B cell (primary cell): ENCODE measurements at regions not wholly inside any gene's neighbourhood (a gene's known extent, or its start where the extent isn't known, plus 50 kb on each side); places are given as distances from the start of the nearest gene placed in this dataset.

Source experiments
- EZH2 ChIP-seq: IDR thresholded peaks from 2 replicates; pipeline ENCODE4 v1.6.1; 2012; ENCODE audit warnings: borderline replicate concordance, low read depth, mild to moderate bottlenecking, moderate library complexity, low read length; ENCODE audit not compliant: insufficient read depth, poor library complexity, severe bottlenecking
- TF ChIP-seq, protein P1 (sequence below): fragments of 200-600 bp; IDR thresholded peaks from one replicate; pipeline ENCODE4 v1.8.0; 2022; ENCODE audit warnings: antibody characterized with exemption, mild to moderate bottlenecking

DNA sequence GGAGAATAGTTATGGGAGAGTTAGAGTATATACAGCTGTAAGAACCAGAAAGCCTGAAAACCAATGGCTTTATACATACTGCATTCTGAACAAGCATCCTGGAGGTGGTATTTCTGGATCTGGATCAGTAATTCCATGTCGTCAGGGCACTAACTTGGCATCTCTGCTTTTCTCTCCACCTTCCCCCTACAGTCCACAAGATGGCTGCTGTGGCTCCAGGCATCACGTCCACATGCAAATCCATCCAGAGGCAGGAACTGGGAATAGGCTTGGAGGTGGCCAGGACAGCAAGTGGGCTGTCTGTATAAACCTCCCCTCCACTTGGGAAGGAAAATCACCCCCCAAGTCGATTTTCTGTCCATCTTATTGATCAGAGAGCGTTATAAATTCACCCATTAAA, 86.2 kb upstream of the WDR26 start:
- TF ChIP-seq, protein P1, sequence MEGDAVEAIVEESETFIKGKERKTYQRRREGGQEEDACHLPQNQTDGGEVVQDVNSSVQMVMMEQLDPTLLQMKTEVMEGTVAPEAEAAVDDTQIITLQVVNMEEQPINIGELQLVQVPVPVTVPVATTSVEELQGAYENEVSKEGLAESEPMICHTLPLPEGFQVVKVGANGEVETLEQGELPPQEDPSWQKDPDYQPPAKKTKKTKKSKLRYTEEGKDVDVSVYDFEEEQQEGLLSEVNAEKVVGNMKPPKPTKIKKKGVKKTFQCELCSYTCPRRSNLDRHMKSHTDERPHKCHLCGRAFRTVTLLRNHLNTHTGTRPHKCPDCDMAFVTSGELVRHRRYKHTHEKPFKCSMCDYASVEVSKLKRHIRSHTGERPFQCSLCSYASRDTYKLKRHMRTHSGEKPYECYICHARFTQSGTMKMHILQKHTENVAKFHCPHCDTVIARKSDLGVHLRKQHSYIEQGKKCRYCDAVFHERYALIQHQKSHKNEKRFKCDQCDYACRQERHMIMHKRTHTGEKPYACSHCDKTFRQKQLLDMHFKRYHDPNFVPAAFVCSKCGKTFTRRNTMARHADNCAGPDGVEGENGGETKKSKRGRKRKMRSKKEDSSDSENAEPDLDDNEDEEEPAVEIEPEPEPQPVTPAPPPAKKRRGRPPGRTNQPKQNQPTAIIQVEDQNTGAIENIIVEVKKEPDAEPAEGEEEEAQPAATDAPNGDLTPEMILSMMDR, result no peak
- no peak for TF ChIP-seq EZH2
